Activated T-helper 17 cell treated with anti-CD3 and anti-CD28 coated beads, Interleukin-2, amount 50 U/mL, for 72 hours (primary cell): ENCODE measurements at regions not wholly inside any gene's neighbourhood (a gene's known extent, or its start where the extent isn't known, plus 50 kb on each side); places are given as distances from the start of the nearest gene placed in this dataset.

Source experiments
- ATAC-seq: fragments of 150-1000 bp; cut with Tn5 transposase; replicated peaks from 2 replicates; pipeline ENCODE4 v1.10.0; 2021; ENCODE audit warnings: mild to moderate bottlenecking, moderate library complexity
- H3K27ac Mint-ChIP-seq: one replicate; pipeline ENCODE4 v1.8.0; 2022; ENCODE audit warnings: mixed read lengths
- H3K27me3 Mint-ChIP-seq: one replicate; pipeline ENCODE4 v1.8.0; 2022; ENCODE audit warnings: mixed read lengths
- H3K36me3 Mint-ChIP-seq: one replicate; pipeline ENCODE4 v1.8.0; 2022; ENCODE audit warnings: low read depth, mild to moderate bottlenecking, mixed read lengths
- H3K4me1 Mint-ChIP-seq: one replicate; pipeline ENCODE4 v1.8.0; 2022; ENCODE audit warnings: mixed read lengths
- H3K4me3 Mint-ChIP-seq: one replicate; pipeline ENCODE4 v1.8.0; 2022; ENCODE audit warnings: mild to moderate bottlenecking, mixed read lengths
- H3K9me3 Mint-ChIP-seq: one replicate; pipeline ENCODE4 v1.8.0; 2022; ENCODE audit warnings: mixed read lengths

DNA sequence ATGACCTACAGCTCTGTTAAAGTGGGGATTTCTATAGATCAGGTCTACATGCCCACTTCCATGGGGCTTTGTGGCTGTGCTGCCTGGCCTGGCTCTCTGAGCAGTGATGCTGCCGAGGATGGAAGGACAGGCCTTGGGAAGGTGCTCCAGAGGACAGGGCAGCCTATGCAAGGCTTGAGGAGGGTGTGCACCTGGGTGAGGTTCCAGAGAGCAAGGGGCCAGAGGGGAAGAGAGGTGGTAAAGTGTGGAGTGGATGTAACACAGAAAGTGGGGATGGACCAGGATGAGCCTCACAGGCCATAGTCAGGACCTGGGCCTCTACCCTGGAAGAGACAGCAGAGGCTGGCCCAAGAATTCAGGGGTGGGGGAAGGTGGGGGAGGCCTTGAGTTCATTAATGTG, 826.4 kb downstream of the DCDC2C start:
- no peak overlapping the region for H3K27ac Mint-ChIP-seq
- no peak for ATAC-seq
- H3K9me3 Mint-ChIP-seq: peaks cover 8% of the 10 kb centered on the region
- no peaks in the 10 kb centered on the region for H3K27me3 Mint-ChIP-seq
- no peak overlapping the region for H3K4me3 Mint-ChIP-seq
- H3K36me3 Mint-ChIP-seq: no peaks in the 10 kb centered on the region
- H3K4me1 Mint-ChIP-seq: no peaks in the 10 kb centered on the region

- Mint-ChIP-seq H3K9me3 (peaks cover 8% of the 10 kb centered on the region), H3K36me3 (no peaks in the 10 kb centered on the region), H3K27me3 (no peaks in the 10 kb centered on the region), H3K27ac (no peak overlapping the region), H3K4me1 (no peaks in the 10 kb centered on the region), H3K4me3 (no peak overlapping the region)
- ATAC-seq: no peak
These were observed 826.9 kb downstream of the DCDC2C start for GRCh38 chr2:4530231-4530630.

- Mint-ChIP-seq H3K36me3 (no peaks in the 10 kb centered on the region), H3K4me3 (no peak overlapping the region), H3K27me3 (no peaks in the 10 kb centered on the region), H3K27ac (no peak overlapping the region), H3K9me3 (peaks cover 8% of the 10 kb centered on the region), H3K4me1 (no peaks in the 10 kb centered on the region)
- ATAC-seq: no peak
These were observed 830.4 kb downstream of the DCDC2C start for GRCh38 chr2:4533806-4534205.

DNA sequence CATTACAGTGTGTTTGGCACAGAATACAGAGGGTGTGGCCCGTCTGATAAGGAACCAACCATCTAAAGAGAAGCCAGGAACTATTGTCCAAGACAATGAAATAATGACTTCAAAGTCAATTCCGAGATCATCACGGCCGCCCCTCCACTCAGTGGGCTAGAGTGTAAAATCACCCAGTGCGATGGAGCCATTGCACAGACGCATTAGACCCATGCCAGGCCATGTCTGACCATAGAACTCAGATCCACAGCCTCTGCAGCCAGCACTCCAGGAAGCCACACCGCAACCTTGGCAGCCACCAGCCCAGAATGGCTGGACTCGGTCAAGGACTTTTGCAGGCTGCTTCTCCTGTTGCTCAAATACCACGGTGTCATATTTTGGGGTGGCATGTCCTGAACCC, 835.7 kb downstream of the DCDC2C start:
- Mint-ChIP-seq H3K4me3 (no peak overlapping the region), H3K27ac (no peak overlapping the region), H3K36me3 (no peaks in the 10 kb centered on the region), H3K4me1 (no peaks in the 10 kb centered on the region), H3K27me3 (no peaks in the 10 kb centered on the region), H3K9me3 (peaks cover 14% of the 10 kb centered on the region)
- ATAC-seq: no peak

DNA sequence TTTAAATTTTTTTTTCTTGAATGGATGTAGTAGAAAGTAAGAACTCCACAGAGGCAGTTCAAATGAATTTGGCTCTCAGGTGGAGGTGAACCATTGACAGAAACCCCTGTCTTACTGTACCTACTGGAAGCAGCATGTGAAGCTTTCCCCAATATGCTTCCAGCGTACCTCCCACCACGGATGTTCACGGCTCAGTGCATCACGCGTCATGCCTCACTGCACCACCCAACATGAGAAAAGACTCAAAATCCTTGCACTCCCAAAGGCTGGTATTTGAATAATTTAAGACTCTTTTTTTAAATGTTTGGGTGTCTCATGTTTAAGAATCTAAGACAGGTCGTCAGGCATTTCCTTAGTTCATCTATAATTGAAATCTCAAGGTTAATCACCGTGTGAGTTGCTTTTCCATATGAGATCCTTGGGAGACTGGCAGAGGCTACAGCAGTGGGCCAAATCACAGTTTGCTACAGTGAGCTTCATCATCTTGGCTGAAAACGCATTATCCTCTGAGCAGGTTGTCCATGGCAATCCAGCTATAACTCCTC, 846.4 kb downstream of the DCDC2C start:
- no peak overlapping the region for H3K4me3 Mint-ChIP-seq
- ATAC-seq: no peak
- no peaks in the 10 kb centered on the region for H3K36me3 Mint-ChIP-seq
- H3K4me1 Mint-ChIP-seq: no peaks in the 10 kb centered on the region
- H3K9me3 Mint-ChIP-seq: peaks cover 14% of the 10 kb centered on the region
- H3K27ac Mint-ChIP-seq: no peak overlapping the region
- no peaks in the 10 kb centered on the region for H3K27me3 Mint-ChIP-seq

DNA sequence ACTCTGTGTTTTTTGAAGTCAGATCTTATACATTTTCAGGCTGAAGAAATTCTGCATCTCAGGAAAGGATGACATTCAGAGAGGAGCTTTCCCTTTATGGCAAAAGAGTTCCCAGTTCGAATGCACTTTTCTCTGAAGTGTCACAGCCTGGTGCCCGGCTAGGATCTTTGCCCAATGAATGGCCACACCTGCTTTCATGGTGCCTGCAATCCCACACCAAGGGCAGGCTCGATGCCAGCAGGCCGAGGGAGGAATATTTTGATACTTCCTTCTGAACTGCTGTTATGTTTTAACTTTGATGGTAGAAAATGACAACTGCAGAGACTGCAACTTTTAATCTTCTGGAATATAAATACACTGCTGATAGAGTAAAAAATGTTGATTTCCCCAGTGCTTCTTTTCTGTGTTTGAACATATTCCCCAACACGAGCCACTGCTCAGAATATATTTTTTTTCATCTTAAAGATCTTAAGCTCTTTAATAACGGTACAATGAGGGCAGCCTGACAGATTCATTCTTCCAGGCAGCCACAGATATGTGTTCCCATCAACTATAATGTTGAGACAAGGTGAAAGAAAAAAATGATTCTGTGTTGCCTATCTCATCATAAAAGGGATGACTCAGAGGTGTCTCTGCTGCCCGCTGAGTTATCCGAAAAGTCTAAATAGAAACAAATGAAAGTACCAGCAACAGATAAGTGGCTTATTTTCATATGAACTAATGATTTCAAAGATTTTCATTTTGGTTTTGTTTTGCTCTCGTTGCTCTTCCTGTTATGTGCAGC, 848.5 kb downstream of the DCDC2C start:
- H3K4me3 Mint-ChIP-seq: no peak overlapping the region
- no peak overlapping the region for H3K27ac Mint-ChIP-seq
- no peaks in the 10 kb centered on the region for H3K4me1 Mint-ChIP-seq
- no peaks in the 10 kb centered on the region for H3K36me3 Mint-ChIP-seq
- ATAC-seq: no peak
- H3K9me3 Mint-ChIP-seq: peaks cover 14% of the 10 kb centered on the region
- H3K27me3 Mint-ChIP-seq: no peaks in the 10 kb centered on the region

DNA sequence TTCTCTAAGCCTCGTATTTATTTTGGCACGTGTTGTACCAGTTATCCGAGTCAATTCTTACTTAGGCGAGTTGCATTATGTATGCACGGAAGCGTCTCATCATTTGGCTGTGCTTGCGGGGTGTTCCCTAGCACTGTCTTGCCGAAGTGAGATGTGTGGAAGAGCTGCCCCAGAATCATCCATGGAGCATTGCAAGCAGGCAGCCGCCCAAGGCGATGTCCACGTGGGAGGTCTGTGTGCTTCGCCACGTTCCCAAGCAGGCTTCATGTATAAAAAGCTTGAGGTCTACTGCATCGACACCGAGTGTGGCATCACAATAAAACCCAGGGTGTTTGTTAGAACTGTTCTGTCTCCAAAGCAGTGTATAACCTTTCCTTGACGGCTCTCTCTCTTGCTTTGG, 849.9 kb downstream of the DCDC2C start:
- no peaks in the 10 kb centered on the region for H3K27me3 Mint-ChIP-seq
- no peaks in the 10 kb centered on the region for H3K36me3 Mint-ChIP-seq
- H3K4me3 Mint-ChIP-seq: no peak overlapping the region
- no peak for ATAC-seq
- H3K4me1 Mint-ChIP-seq: no peaks in the 10 kb centered on the region
- H3K9me3 Mint-ChIP-seq: peaks cover 14% of the 10 kb centered on the region
- no peak overlapping the region for H3K27ac Mint-ChIP-seq

DNA sequence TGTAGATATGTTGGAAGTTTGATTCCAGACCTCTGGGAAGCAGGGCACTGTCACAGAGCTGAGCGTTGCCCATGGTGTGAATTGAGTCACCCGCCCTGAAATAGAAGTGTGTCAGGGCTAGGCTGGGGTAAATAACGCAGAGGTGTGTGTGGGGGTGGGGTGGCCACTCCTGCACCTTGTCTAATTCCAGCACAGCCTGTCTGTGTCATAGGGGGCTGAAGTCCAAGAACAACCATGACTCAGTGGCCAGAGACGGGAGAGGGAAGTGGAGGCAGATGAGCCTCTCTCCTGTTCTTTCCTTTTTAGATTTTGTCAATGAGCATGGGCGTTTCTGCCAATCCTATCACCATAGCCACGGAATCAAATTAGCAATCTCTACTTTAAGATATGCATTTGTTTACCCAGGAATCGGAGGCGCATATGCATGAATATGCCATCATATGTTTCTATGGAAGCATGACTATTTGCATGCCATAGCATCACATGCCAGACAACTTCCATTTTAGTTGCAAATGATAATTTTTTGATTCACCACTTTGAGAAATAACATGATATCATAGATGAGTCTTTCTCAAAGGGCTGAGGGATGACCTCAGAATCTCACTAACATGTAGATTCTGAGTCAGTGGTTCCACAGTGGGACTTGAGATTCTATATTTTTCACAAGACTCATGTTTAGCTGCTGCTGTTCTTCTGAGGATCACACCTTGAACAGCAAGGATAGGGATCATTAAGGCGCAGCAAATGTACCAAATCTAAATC, 852.9 kb downstream of the DCDC2C start:
- Mint-ChIP-seq H3K4me3 (no peak overlapping the region), H3K27ac (no peak overlapping the region), H3K9me3 (peaks cover 4% of the 10 kb centered on the region), H3K36me3 (no peaks in the 10 kb centered on the region), H3K4me1 (no peaks in the 10 kb centered on the region), H3K27me3 (no peaks in the 10 kb centered on the region)
- no peak for ATAC-seq

DNA sequence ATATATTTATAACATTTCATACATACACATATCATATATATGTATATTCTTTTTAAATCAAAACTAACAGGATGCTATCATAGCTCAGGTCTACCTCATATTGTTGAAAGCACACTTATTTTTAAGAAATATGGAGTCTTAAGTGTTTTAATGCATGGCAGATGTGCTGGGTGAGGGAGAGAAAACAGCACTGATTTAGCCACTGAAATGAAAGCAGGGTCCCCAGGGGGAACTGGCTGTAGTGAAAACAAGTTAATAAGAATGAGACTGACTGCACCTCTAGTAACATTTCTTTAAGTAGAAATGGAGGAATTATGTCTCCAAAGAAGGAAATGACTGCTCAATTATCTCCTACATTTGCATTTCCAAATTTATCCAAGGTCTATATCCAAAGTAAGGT, 857.8 kb downstream of the DCDC2C start:
- Mint-ChIP-seq H3K4me3 (no peak overlapping the region), H3K4me1 (no peaks in the 10 kb centered on the region), H3K27me3 (no peaks in the 10 kb centered on the region), H3K9me3 (peaks cover 4% of the 10 kb centered on the region), H3K27ac (no peak overlapping the region), H3K36me3 (no peaks in the 10 kb centered on the region)
- ATAC-seq: no peak

DNA sequence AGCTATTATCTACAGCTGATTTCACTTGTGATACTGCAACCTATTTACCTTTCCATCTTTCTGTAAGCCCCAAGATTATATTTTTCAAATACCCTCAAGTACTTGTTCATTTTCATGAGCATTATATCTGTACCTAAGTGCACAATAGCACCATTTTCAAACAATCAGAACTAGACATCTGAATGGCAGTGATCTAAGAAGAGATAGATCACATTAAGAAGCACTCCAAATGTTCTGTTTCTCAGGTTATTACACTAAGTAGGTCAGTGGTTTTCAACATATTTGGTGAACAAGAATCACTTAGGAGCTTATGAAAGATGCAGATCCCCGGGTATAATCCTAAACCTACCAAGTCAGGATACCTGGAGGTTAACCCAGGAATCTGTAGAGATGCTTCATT, 872.7 kb downstream of the DCDC2C start:
- H3K9me3 Mint-ChIP-seq: peaks cover 24% of the 10 kb centered on the region
- no peak overlapping the region for H3K4me3 Mint-ChIP-seq
- no peak for ATAC-seq
- H3K36me3 Mint-ChIP-seq: no peaks in the 10 kb centered on the region
- no peaks in the 10 kb centered on the region for H3K4me1 Mint-ChIP-seq
- H3K27ac Mint-ChIP-seq: no peak overlapping the region
- no peaks in the 10 kb centered on the region for H3K27me3 Mint-ChIP-seq

DNA sequence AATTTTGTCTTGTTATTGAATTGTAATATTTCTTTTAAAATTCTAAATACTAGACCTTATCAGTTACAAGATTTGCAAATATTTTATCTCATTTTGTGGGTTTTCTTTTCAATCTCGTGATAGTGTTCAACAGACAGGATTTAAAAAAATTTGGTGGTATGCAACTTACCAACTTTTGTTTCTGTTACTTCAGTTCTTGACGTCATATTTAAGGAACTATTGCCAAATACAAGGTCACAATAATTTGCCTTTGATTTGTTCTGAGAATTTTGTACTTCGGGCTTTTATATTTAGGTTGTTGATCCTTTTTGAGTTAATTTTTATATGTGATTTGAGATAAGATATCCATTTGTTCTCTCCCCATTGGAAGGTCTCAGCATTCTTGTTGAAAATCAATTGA, 876.6 kb downstream of the DCDC2C start:
- no peak for ATAC-seq
- Mint-ChIP-seq H3K36me3 (no peaks in the 10 kb centered on the region), H3K9me3 (peaks cover 25% of the 10 kb centered on the region), H3K27me3 (no peaks in the 10 kb centered on the region), H3K4me3 (no peak overlapping the region), H3K4me1 (no peaks in the 10 kb centered on the region), H3K27ac (no peak overlapping the region)

GRCh38 chr2:4585057-4585635, 881.8 kb downstream of the DCDC2C start:
- no peak overlapping the region for H3K4me3 Mint-ChIP-seq
- H3K4me1 Mint-ChIP-seq: no peaks in the 10 kb centered on the region
- H3K36me3 Mint-ChIP-seq: no peaks in the 10 kb centered on the region
- ATAC-seq: no peak
- no peak overlapping the region for H3K27ac Mint-ChIP-seq
- H3K27me3 Mint-ChIP-seq: no peaks in the 10 kb centered on the region
- H3K9me3 Mint-ChIP-seq: peaks cover 29% of the 10 kb centered on the region

DNA sequence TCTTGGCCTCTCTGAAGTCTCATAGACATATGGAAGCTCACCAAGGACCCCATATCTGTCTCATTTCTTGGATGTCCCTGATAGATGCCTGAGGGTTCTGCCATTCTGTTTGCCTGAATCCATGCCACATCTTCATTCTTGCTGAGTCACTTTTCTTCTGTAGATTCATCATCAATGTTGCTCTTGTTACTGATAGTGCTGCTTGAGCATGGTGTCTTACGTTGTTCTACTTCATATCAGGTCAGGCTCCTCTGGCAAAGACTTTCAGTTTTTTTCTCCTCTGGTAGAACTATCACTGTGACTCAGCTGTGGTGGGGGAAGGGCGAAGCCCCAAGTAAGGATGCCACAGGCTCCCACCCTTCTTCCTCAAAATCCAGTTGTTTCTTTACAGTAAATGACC, 885.2 kb downstream of the DCDC2C start:
- H3K27ac Mint-ChIP-seq: no peak overlapping the region
- ATAC-seq: no peak
- H3K36me3 Mint-ChIP-seq: no peaks in the 10 kb centered on the region

DNA sequence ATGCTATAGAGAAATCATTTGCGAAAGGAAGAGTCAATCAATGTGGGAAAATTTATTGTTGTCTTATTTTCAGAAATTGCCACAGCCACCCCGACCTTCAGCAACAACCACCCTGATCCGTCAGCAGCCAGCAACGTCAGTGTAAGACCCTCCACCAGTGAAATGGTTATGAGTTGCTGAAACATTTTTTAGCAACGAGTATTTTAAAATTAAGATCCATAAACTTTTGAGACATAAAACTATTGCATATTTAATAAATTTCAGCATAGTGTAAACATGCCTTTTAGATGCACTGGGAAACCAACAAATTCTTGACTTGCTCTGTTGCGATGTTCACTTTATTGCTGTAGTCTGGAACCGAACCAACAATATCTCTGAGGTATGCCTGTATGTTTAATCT, 887.9 kb downstream of the DCDC2C start:
- no peaks in the 10 kb centered on the region for H3K4me1 Mint-ChIP-seq
- H3K4me3 Mint-ChIP-seq: no peak overlapping the region
- no peak overlapping the region for H3K27ac Mint-ChIP-seq
- ATAC-seq: no peak
- no peaks in the 10 kb centered on the region for H3K36me3 Mint-ChIP-seq
- H3K9me3 Mint-ChIP-seq: peaks cover 23% of the 10 kb centered on the region
- no peaks in the 10 kb centered on the region for H3K27me3 Mint-ChIP-seq

More for the DNA sequence above, 885.2 kb downstream of the DCDC2C start:
- H3K9me3 Mint-ChIP-seq: peaks cover 26% of the 10 kb centered on the region
- no peaks in the 10 kb centered on the region for H3K27me3 Mint-ChIP-seq
- no peaks in the 10 kb centered on the region for H3K4me1 Mint-ChIP-seq
- no peak overlapping the region for H3K4me3 Mint-ChIP-seq

GRCh38 chr2:4597400-4597799, 894.0 kb downstream of the DCDC2C start:
- Mint-ChIP-seq H3K36me3 (no peaks in the 10 kb centered on the region), H3K4me1 (no peaks in the 10 kb centered on the region), H3K4me3 (no peak overlapping the region), H3K9me3 (peaks cover 14% of the 10 kb centered on the region), H3K27ac (no peak overlapping the region), H3K27me3 (no peaks in the 10 kb centered on the region)
- ATAC-seq: no peak
